ENCODE measurements at regions not wholly inside any gene's neighbourhood (a gene's known extent, or its start where the extent isn't known, plus 50 kb on each side); places are given as distances from the start of the nearest gene placed in this dataset.

- Mint-ChIP-seq H3K9me3 (no peaks in the 10 kb centered on the region), H3K27me3 (no peaks in the 10 kb centered on the region), H3K4me1 (ENCODE audit: low read depth) (no peaks in the 10 kb centered on the region), H3K27ac (no peak overlapping the region), H3K36me3 (ENCODE audit: low read depth) (no peaks in the 10 kb centered on the region), H3K4me3 (no peak overlapping the region)
Measured at GRCh38 chr10:107790271-107790670, 625.8 kb upstream of the SORCS1 start.

DNA sequence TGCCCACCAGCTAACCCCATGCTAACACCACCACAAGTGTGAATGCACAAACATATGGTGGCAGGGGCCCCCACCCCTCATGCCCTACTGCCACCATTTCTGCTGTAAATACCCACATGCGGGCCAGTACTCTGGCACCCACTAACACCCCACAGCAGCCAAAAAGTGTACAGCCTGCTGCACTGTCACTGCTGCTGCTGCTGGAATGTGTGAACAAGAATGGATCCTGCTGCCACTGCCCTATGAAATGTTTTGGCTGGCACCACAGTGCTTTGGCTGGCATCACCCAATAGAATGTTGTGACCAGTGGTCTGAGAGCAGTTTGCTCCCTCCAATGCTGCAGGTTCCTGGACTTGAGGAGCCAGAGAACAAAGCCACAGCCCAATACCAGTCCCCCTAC lies 606.6 kb upstream of the SORCS1 start:
- Mint-ChIP-seq H3K36me3 (ENCODE audit: low read depth) (no peaks in the 10 kb centered on the region), H3K27me3 (no peaks in the 10 kb centered on the region), H3K4me3 (no peak overlapping the region), H3K9me3 (peaks cover 15% of the 10 kb centered on the region), H3K27ac (no peak overlapping the region), H3K4me1 (ENCODE audit: low read depth) (no peaks in the 10 kb centered on the region)

DNA sequence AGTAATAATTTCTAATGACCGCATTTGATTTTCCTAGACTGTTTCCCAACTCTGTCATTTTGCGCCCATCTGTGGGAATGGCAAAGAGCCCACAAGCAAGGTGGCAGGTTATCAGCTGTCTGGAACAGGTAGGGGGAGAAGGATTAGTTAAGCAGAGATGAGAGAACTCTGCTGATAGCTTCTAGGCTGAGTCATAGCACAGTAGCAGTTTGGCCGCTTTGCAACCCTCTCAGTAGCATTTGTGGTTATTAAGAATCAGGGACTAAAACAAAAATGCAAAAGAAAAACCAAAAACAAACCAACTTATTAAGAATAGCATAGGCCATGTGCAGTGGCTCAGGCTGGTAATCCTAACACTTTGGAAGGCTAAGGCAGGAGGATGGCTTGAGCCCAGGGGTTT lies 602.7 kb upstream of the SORCS1 start:
- H3K27ac Mint-ChIP-seq: no peak overlapping the region
- peaks cover 22% of the 10 kb centered on the region for H3K9me3 Mint-ChIP-seq
- H3K36me3 Mint-ChIP-seq (ENCODE audit: low read depth): no peaks in the 10 kb centered on the region
- H3K4me1 Mint-ChIP-seq (ENCODE audit: low read depth): no peaks in the 10 kb centered on the region
- H3K4me3 Mint-ChIP-seq: no peak overlapping the region
- no peaks in the 10 kb centered on the region for H3K27me3 Mint-ChIP-seq

- Mint-ChIP-seq H3K36me3 (ENCODE audit: low read depth) (no peaks in the 10 kb centered on the region), H3K4me1 (ENCODE audit: low read depth) (no peaks in the 10 kb centered on the region), H3K9me3 (peaks cover 10% of the 10 kb centered on the region), H3K27ac (no peak overlapping the region), H3K4me3 (no peak overlapping the region), H3K27me3 (no peaks in the 10 kb centered on the region)
Measured at GRCh38 chr10:107754814-107755213, 590.3 kb upstream of the SORCS1 start.

DNA sequence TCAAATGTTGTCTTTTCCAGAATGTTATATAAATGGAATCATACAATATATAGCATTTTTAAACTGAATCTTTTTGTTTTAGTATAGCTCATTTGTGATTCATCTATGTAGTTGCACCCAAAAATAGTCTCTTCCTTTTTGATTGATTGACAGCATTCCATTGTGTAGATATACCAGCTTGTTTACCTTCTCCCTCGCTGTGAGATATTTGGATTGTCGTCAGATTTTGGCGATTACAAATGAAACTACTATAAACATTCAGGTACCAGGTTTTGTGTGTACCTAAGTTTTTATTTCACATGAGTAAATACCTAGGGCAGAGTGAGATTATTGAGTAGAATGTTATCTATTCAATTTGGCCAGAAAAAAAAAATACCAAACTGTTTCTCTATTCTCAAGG lies 584.7 kb upstream of the SORCS1 start:
- Mint-ChIP-seq H3K27me3 (no peaks in the 10 kb centered on the region), H3K4me1 (ENCODE audit: low read depth) (no peaks in the 10 kb centered on the region), H3K9me3 (peaks cover 17% of the 10 kb centered on the region), H3K27ac (no peak overlapping the region), H3K36me3 (ENCODE audit: low read depth) (no peaks in the 10 kb centered on the region), H3K4me3 (no peak overlapping the region)

- no peaks in the 10 kb centered on the region for H3K36me3 Mint-ChIP-seq (ENCODE audit: low read depth)
- no peak overlapping the region for H3K4me3 Mint-ChIP-seq
- no peaks in the 10 kb centered on the region for H3K27me3 Mint-ChIP-seq
- H3K27ac Mint-ChIP-seq: no peak overlapping the region
- H3K4me1 Mint-ChIP-seq (ENCODE audit: low read depth): no peaks in the 10 kb centered on the region
- H3K9me3 Mint-ChIP-seq: peaks cover 17% of the 10 kb centered on the region
Measured at GRCh38 chr10:107747851-107748250, 583.3 kb upstream of the SORCS1 start.

DNA sequence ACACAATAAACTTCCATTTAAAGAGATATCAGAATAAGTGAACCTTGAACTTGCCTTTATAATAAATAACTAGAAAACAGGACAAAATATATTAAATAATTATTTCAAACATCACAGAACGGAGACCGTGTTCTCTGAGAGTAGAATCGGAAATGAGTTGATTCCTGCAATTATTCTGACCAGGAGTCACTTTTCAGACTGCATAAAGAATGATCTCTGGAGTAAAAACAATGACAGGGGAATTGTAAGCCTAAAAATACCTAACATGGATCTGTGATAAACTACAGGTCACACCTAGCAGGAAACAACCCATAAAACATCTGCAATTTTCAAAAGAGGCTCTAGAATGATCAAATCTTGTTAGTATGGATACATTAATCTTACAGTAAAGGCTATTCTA lies 577.5 kb upstream of the SORCS1 start:
- no peak overlapping the region for H3K27ac Mint-ChIP-seq
- H3K4me1 Mint-ChIP-seq (ENCODE audit: low read depth): no peaks in the 10 kb centered on the region
- no peak overlapping the region for H3K4me3 Mint-ChIP-seq
- no peaks in the 10 kb centered on the region for H3K27me3 Mint-ChIP-seq
- no peaks in the 10 kb centered on the region for H3K36me3 Mint-ChIP-seq (ENCODE audit: low read depth)
- peaks cover 26% of the 10 kb centered on the region for H3K9me3 Mint-ChIP-seq

DNA sequence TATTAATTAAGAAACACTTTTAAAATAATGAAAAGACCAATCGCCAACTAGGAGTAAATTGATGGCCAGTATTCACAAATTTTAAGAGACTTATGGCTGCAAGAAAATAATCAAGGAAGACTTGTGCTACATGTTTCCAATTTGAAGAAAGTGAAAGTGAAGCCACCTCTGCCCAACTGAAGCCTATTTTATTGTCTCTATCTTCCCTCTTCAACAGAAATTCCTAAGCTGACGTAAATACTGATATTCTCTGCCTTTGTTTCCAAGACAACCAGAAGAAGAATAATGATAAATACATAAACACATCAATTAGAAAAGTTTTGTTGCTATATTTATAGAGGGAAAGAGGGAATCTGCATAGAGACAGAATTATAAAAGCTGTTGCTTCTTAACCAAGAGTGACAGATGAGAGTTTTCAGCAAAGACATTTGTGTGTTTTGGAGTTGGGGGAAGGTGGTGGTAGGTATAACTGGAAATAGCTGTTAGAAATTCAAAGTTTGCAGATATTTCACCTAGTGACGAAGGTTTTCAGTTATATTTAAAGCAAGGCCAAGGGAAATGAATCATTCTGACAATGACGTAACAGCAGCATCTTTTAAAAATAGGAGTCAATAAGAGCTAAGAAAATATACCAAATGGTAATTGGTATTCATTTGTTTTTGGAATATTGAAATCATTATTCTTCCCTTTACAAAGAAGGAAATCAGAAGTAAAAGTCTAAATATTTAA lies 576.6 kb upstream of the SORCS1 start:
- Mint-ChIP-seq H3K27me3 (no peaks in the 10 kb centered on the region), H3K4me1 (ENCODE audit: low read depth) (no peaks in the 10 kb centered on the region), H3K9me3 (peaks cover 22% of the 10 kb centered on the region), H3K27ac (no peak overlapping the region), H3K36me3 (ENCODE audit: low read depth) (no peaks in the 10 kb centered on the region), H3K4me3 (no peak overlapping the region)

DNA sequence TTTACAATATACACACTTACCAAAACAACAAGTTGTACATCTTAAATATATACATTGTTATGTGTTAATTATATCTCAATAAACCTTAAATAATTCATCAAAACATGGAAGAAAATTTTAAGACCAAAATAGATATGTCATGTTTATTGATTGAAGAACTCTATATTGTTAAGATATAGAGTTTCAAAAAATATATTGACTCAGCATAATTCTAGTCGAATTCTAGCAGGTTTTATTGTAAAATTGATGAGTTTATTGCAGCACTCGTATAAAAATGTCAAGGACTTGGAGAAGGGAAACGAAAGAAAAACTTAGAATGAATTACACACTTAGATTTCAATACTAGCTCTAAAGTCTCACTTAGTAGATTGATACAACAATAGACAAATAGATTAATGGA lies 575.4 kb upstream of the SORCS1 start:
- Mint-ChIP-seq H3K9me3 (peaks cover 31% of the 10 kb centered on the region), H3K36me3 (ENCODE audit: low read depth) (no peaks in the 10 kb centered on the region), H3K4me1 (ENCODE audit: low read depth) (no peaks in the 10 kb centered on the region), H3K27me3 (no peaks in the 10 kb centered on the region), H3K27ac (no peak overlapping the region), H3K4me3 (no peak overlapping the region)

DNA sequence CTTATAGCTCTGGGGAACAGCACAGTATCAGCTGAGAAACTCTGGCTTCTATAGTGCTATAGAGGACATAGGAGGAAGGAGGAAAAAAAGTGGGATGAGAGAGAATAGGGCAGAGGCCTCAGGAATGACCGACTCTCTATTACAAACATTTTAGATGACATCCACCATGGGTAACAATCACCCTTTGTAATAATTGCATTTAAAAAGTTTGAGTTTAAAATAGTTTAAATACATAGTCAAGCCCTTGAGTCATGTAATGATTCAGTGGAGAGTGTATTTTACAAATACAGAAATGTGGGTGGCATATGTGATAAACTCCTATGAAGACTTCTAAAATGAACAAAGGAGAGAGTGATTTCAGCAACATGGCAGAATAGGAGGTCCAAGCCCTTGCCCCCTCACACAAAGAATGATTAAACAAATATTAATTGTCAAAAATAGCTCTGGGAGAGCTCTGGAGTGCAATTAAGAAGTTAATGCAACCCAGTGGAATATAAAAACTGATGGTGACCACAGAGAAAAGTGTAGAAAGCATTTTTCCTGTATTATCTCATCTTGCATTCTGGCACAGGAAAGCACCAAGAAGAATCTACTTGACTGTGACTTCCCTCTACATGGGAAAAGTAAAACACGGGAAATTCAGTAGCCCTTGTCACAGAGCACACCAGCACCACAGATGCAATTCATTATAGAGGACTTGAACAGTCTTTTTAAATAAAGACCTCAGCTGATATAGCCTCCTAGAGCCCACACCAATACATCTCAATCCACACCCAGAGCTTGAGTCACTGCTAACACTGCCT lies 569.0 kb upstream of the SORCS1 start:
- no peak overlapping the region for H3K27ac Mint-ChIP-seq
- peaks cover 40% of the 10 kb centered on the region for H3K9me3 Mint-ChIP-seq
- no peaks in the 10 kb centered on the region for H3K27me3 Mint-ChIP-seq
- H3K4me1 Mint-ChIP-seq (ENCODE audit: low read depth): no peaks in the 10 kb centered on the region
- no peak overlapping the region for H3K4me3 Mint-ChIP-seq
- H3K36me3 Mint-ChIP-seq (ENCODE audit: low read depth): no peaks in the 10 kb centered on the region

- Mint-ChIP-seq H3K4me1 (ENCODE audit: low read depth) (no peaks in the 10 kb centered on the region), H3K4me3 (no peak overlapping the region), H3K27ac (no peak overlapping the region), H3K9me3 (peaks cover 29% of the 10 kb centered on the region), H3K36me3 (ENCODE audit: low read depth) (no peaks in the 10 kb centered on the region), H3K27me3 (no peaks in the 10 kb centered on the region)
Measured at GRCh38 chr10:107732045-107732444, 567.5 kb upstream of the SORCS1 start.

DNA sequence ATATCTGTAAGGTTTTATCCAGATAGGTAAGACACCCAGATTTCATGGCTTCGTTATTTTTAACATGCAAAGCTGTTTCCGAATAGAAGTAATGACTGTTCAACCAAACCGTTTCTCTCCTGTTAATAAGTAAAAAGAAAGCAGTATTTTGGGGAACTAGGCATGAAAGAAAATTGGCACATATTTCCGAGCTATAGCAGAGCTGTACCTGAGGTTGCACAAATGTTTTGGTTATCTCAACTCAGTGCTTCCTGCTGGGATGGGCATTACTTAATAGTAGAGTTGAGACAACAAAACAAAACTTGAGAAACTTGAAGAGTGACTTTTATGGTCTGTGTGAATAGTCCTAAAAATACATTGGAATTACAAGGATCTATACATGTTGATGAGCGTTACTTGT lies 564.3 kb upstream of the SORCS1 start:
- Mint-ChIP-seq H3K4me1 (ENCODE audit: low read depth) (no peaks in the 10 kb centered on the region), H3K36me3 (ENCODE audit: low read depth) (no peaks in the 10 kb centered on the region), H3K4me3 (no peak overlapping the region), H3K9me3 (peaks cover 11% of the 10 kb centered on the region), H3K27me3 (no peaks in the 10 kb centered on the region), H3K27ac (no peak overlapping the region)

- no peak overlapping the region for H3K27ac Mint-ChIP-seq
- H3K9me3 Mint-ChIP-seq: peaks cover 3% of the 10 kb centered on the region
- H3K27me3 Mint-ChIP-seq: no peaks in the 10 kb centered on the region
- H3K4me1 Mint-ChIP-seq (ENCODE audit: low read depth): no peaks in the 10 kb centered on the region
- no peak overlapping the region for H3K4me3 Mint-ChIP-seq
- no peaks in the 10 kb centered on the region for H3K36me3 Mint-ChIP-seq (ENCODE audit: low read depth)
Measured at GRCh38 chr10:107727767-107728317, 563.3 kb upstream of the SORCS1 start.

GRCh38 chr10:107718864-107719263 lies 554.4 kb upstream of the SORCS1 start:
- no peaks in the 10 kb centered on the region for H3K4me1 Mint-ChIP-seq (ENCODE audit: low read depth)
- no peak overlapping the region for H3K27ac Mint-ChIP-seq
- H3K9me3 Mint-ChIP-seq: peaks cover 26% of the 10 kb centered on the region
- H3K27me3 Mint-ChIP-seq: no peaks in the 10 kb centered on the region
- H3K4me3 Mint-ChIP-seq: no peak overlapping the region
- no peaks in the 10 kb centered on the region for H3K36me3 Mint-ChIP-seq (ENCODE audit: low read depth)

DNA sequence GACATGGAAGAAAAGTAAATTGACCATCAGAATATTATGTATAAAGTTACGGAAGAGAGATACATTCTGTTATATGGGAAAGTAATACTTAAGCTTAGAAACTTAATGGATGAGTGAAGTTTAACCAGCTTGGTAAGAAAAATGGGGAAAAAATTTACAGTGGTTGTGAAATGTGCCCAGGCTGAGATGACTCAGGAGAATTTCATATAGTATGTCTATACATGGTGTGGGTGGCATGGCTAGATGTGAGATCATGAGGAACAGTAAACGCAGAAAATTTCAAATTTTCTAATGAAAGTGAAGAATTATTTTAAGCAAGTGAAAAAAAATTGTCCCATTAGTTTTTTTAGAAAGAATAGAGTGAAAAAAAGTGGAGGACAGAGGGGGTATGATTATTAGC lies 552.5 kb upstream of the SORCS1 start:
- H3K4me1 Mint-ChIP-seq (ENCODE audit: low read depth): no peaks in the 10 kb centered on the region
- no peaks in the 10 kb centered on the region for H3K36me3 Mint-ChIP-seq (ENCODE audit: low read depth)
- no peaks in the 10 kb centered on the region for H3K27me3 Mint-ChIP-seq
- peaks cover 29% of the 10 kb centered on the region for H3K9me3 Mint-ChIP-seq
- H3K27ac Mint-ChIP-seq: no peak overlapping the region
- H3K4me3 Mint-ChIP-seq: no peak overlapping the region
